GM23338 (cell line): ENCODE measurements at regions not wholly inside any gene's neighbourhood (a gene's known extent, or its start where the extent isn't known, plus 50 kb on each side); places are given as distances from the start of the nearest gene placed in this dataset.

Experiments
- ATAC-seq: fragments of 200-7000 bp; cut with Tn5 transposase; 3 replicates; pipeline ENCODE4 v1.9.1; 2020
- DNase-seq: peaks from one replicate; pipeline ENCODE4 v3.0.0-alpha.2; 2015; ENCODE audit warnings: low spot score
- H2AFZ ChIP-seq: fragments of 200-600 bp; sonication (generic); 2 replicates; pipeline ENCODE4 v1.8.0; 2016; ENCODE audit warnings: antibody characterized with exemption, mild to moderate bottlenecking, moderate library complexity
- H3F3A ChIP-seq: fragments of 200-600 bp; sonication (generic); replicated peaks from 2 replicates; pipeline ENCODE4 v1.8.0; 2017; ENCODE audit warnings: antibody characterized with exemption, mixed run types, low read depth
- H3K27ac ChIP-seq: fragments of 200-600 bp; sonication (generic); 2 replicates; pipeline ENCODE4 v1.6.1; 2016; ENCODE audit warnings: low read depth
- H3K27me3 ChIP-seq: fragments of 200-600 bp; sonication (generic); 2 replicates; pipeline ENCODE4 v1.8.0; 2016; ENCODE audit warnings: mild to moderate bottlenecking, mixed run types, moderate library complexity; ENCODE audit not compliant: insufficient read depth
- H3K36me3 ChIP-seq: fragments of 200-600 bp; sonication (generic); 2 replicates; pipeline ENCODE4 v1.8.0; 2016; ENCODE audit warnings: mild to moderate bottlenecking; ENCODE audit not compliant: insufficient read depth
- H3K4me1 ChIP-seq: fragments of 200-600 bp; sonication (generic); 2 replicates; pipeline ENCODE4 v1.8.0; 2016; ENCODE audit warnings: mild to moderate bottlenecking, moderate library complexity; ENCODE audit not compliant: insufficient read depth
- H3K4me2 ChIP-seq: fragments of 200-600 bp; sonication (generic); 2 replicates; pipeline ENCODE4 v1.7.1; 2017; ENCODE audit warnings: mixed run types
- H3K4me3 ChIP-seq: fragments of 200-600 bp; sonication (generic); 2 replicates; pipeline ENCODE4 v1.6.1; 2016; ENCODE audit warnings: mixed run types
- H3K79me2 ChIP-seq: fragments of 200-600 bp; sonication (generic); replicated peaks from 2 replicates; pipeline ENCODE4 v1.8.0; 2017; ENCODE audit warnings: mild to moderate bottlenecking; ENCODE audit not compliant: insufficient read depth
- H3K9me2 ChIP-seq: fragments of 200-600 bp; sonication (generic); 2 replicates; pipeline ENCODE4 v1.8.0; 2017; ENCODE audit not compliant: insufficient read depth
- H4K20me1 ChIP-seq: fragments of 200-600 bp; sonication (generic); replicated peaks from 2 replicates; pipeline ENCODE4 v1.8.0; 2017; ENCODE audit warnings: mild to moderate bottlenecking; ENCODE audit not compliant: insufficient read depth
- H3K27ac Mint-ChIP-seq: 2 replicates; pipeline ENCODE4 v1.8.0; 2020; ENCODE audit warnings: inconsistent platforms, mild to moderate bottlenecking, moderate library complexity, mixed read lengths
- H3K27me3 Mint-ChIP-seq: 3 replicates; pipeline ENCODE4 v1.8.0; 2022; ENCODE audit warnings: low read depth, mild to moderate bottlenecking, moderate library complexity, mixed read lengths, inconsistent platforms; ENCODE audit not compliant: insufficient read depth, poor library complexity
- H3K36me3 Mint-ChIP-seq: 3 replicates; pipeline ENCODE4 v1.8.0; 2021; ENCODE audit warnings: low read depth, mild to moderate bottlenecking, inconsistent platforms, moderate library complexity, mixed read lengths
- H3K4me1 Mint-ChIP-seq: 3 replicates; pipeline ENCODE4 v1.8.0; 2020; ENCODE audit warnings: mild to moderate bottlenecking, inconsistent platforms, mixed read lengths
- H3K4me3 Mint-ChIP-seq: 3 replicates; pipeline ENCODE4 v1.8.0; 2021; ENCODE audit warnings: moderate library complexity, mild to moderate bottlenecking, inconsistent platforms, mixed read lengths
- H3K9me3 Mint-ChIP-seq: 3 replicates; pipeline ENCODE4 v1.8.0; 2020; ENCODE audit warnings: moderate library complexity, mild to moderate bottlenecking, inconsistent platforms, mixed read lengths
- CREB1 ChIP-seq: fragments of 250-450 bp; sonication (Bioruptor Pico); IDR thresholded peaks from 2 replicates; pipeline ENCODE4 v1.5.0; 2020; ENCODE audit warnings: low read depth, mild to moderate bottlenecking, moderate library complexity
- EZH2 ChIP-seq: fragments of 200-600 bp; sonication (generic); IDR thresholded peaks from one replicate; pipeline ENCODE4 v1.8.0; 2017; ENCODE audit warnings: antibody characterized with exemption, mild to moderate bottlenecking, low read depth; ENCODE audit not compliant: unreplicated experiment
- EZH2phosphoT487 ChIP-seq: fragments of 200-600 bp; sonication (generic); IDR thresholded peaks from one replicate; pipeline ENCODE4 v1.8.1; 2018; ENCODE audit warnings: antibody characterized with exemption; ENCODE audit not compliant: unreplicated experiment
- JUNB ChIP-seq: IDR thresholded peaks from one replicate; pipeline ENCODE4 v1.6.1; 2016; ENCODE audit warnings: antibody characterized with exemption; ENCODE audit not compliant: unreplicated experiment
- NANOG ChIP-seq: IDR thresholded peaks from 2 replicates; pipeline ENCODE4 v1.6.1; 2016; ENCODE audit warnings: antibody characterized with exemption, borderline replicate concordance
- POLR2AphosphoS5 ChIP-seq: IDR thresholded peaks from 2 replicates; pipeline ENCODE4 v1.6.1; 2016; ENCODE audit warnings: antibody characterized with exemption, low read depth
- REST ChIP-seq: IDR thresholded peaks from one replicate; pipeline ENCODE4 v1.6.1; 2018; ENCODE audit warnings: antibody characterized with exemption; ENCODE audit not compliant: unreplicated experiment
- STAT1 ChIP-seq: IDR thresholded peaks from one replicate; pipeline ENCODE4 v1.6.1; 2016; ENCODE audit warnings: antibody characterized with exemption; ENCODE audit not compliant: unreplicated experiment
- ZNF114 ChIP-seq: fragments of 250-450 bp; sonication (Bioruptor Pico); IDR thresholded peaks from 2 replicates; pipeline ENCODE4 v1.5.0; 2020; ENCODE audit warnings: mild to moderate bottlenecking, moderate library complexity
- ZNF331 ChIP-seq: fragments of 250-450 bp; sonication (Bioruptor Pico); IDR thresholded peaks from 2 replicates; pipeline ENCODE4 v1.5.0; 2020; ENCODE audit warnings: low read depth, mild to moderate bottlenecking, moderate library complexity
- ZNF462 ChIP-seq: fragments of 250-450 bp; sonication (Bioruptor Pico); IDR thresholded peaks from 2 replicates; pipeline ENCODE4 v1.5.0; 2020; ENCODE audit warnings: mild to moderate bottlenecking, moderate library complexity
- TF ChIP-seq, protein P1 (sequence below): IDR thresholded peaks from 2 replicates; pipeline ENCODE4 v1.6.1; 2016; ENCODE audit warnings: antibody characterized with exemption
- TF ChIP-seq, protein P2 (sequence below), 2 experiments: fragments of 200-600 bp in 1 of 2; sonication (generic) in 1 of 2; conservative IDR thresholded peaks; 2 replicates each; pipeline versions ENCODE4 v1.5.1 to v1.6.1; 2016 to 2017; ENCODE audit warnings: antibody characterized with exemption in 2 of 2, low read depth in 2 of 2, mild to moderate bottlenecking in 2 of 2, moderate library complexity in 1 of 2

- no peak overlapping the region for H3K4me3 ChIP-seq
- Mint-ChIP-seq H3K4me3 (no peak overlapping the region), H3K27me3 (no peaks in the 10 kb centered on the region), H3K27ac (no peak overlapping the region), H3K4me1 (no peaks in the 10 kb centered on the region), H3K36me3 (no peaks in the 10 kb centered on the region), H3K9me3 (no peaks in the 10 kb centered on the region)
- H3K9me2 ChIP-seq = no peaks in the 10 kb centered on the region
- H3K27ac ChIP-seq = no peak overlapping the region
- H3F3A ChIP-seq = no peaks in the 10 kb centered on the region
- H3K79me2 ChIP-seq = no peaks in the 10 kb centered on the region
- H3K4me2 ChIP-seq = no peak overlapping the region
- TF ChIP-seq NANOG (no peak), EZH2phosphoT487 (no peak), EZH2 (no peak), ZNF462 (no peak), STAT1 (no peak), ZNF331 (CRISPR knock-in tag) (no peak), JUNB (no peak), POLR2AphosphoS5 (no peak), ZNF114 (CRISPR knock-in tag) (no peak), CREB1 (CRISPR knock-in tag) (no peak), REST (no peak)
- TF ChIP-seq, protein P1, sequence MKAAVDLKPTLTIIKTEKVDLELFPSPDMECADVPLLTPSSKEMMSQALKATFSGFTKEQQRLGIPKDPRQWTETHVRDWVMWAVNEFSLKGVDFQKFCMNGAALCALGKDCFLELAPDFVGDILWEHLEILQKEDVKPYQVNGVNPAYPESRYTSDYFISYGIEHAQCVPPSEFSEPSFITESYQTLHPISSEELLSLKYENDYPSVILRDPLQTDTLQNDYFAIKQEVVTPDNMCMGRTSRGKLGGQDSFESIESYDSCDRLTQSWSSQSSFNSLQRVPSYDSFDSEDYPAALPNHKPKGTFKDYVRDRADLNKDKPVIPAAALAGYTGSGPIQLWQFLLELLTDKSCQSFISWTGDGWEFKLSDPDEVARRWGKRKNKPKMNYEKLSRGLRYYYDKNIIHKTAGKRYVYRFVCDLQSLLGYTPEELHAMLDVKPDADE = no peak
- TF ChIP-seq, protein P2, sequence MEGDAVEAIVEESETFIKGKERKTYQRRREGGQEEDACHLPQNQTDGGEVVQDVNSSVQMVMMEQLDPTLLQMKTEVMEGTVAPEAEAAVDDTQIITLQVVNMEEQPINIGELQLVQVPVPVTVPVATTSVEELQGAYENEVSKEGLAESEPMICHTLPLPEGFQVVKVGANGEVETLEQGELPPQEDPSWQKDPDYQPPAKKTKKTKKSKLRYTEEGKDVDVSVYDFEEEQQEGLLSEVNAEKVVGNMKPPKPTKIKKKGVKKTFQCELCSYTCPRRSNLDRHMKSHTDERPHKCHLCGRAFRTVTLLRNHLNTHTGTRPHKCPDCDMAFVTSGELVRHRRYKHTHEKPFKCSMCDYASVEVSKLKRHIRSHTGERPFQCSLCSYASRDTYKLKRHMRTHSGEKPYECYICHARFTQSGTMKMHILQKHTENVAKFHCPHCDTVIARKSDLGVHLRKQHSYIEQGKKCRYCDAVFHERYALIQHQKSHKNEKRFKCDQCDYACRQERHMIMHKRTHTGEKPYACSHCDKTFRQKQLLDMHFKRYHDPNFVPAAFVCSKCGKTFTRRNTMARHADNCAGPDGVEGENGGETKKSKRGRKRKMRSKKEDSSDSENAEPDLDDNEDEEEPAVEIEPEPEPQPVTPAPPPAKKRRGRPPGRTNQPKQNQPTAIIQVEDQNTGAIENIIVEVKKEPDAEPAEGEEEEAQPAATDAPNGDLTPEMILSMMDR (conservative IDR thresholded peaks at IDR 0.05; ENCODE audit: low read depth in 2 of 2) = no peak
- no peak overlapping the region for H2AFZ ChIP-seq
- no peaks in the 10 kb centered on the region for H4K20me1 ChIP-seq
- no peaks in the 10 kb centered on the region for H3K36me3 ChIP-seq
- DNase-seq (no peak), ATAC-seq (no peak)
- H3K4me1 ChIP-seq = no peaks in the 10 kb centered on the region
- no peaks in the 10 kb centered on the region for H3K27me3 ChIP-seq
Measured at GRCh38 chr6:133079901-133080300, 161.3 kb upstream of the EYA4 start.
